Gastroesophageal sphincter (tissue), 3 donors: ENCODE measurements at regions not wholly inside any gene's neighbourhood (a gene's known extent, or its start where the extent isn't known, plus 50 kb on each side); places are given as distances from the start of the nearest gene placed in this dataset.

Experiments used
- EP300 ChIP-seq: sonication (generic); formaldehyde crosslinking; IDR thresholded peaks from one replicate; pipeline ENCODE4 v1.6.1; 2017; ENCODE audit warnings: antibody characterized with exemption, mild to moderate bottlenecking
- POLR2A ChIP-seq, 2 donors: fragments of 450-650 bp; IDR thresholded peaks; one replicate each; pipeline ENCODE4 v1.6.1; 2017; ENCODE audit warnings: antibody characterized with exemption in 2 of 2, mild to moderate bottlenecking in 2 of 2, moderate library complexity in 1 of 2
- POLR2AphosphoS5 ChIP-seq: sonication (generic); formaldehyde crosslinking; IDR thresholded peaks from one replicate; pipeline ENCODE4 v1.6.1; 2017; ENCODE audit warnings: antibody characterized with exemption
- TF ChIP-seq, protein P1 (sequence below), 4 experiments: fragments of 200-600 bp in 2 of 4; fragments of 450-650 bp in 2 of 4; sonication (generic) in 1 of 4; IDR thresholded peaks; one replicate each; pipeline ENCODE4 v1.5.1; 2017 to 2019; ENCODE audit warnings: antibody characterized with exemption in 4 of 4, mild to moderate bottlenecking in 2 of 4, moderate library complexity in 2 of 4

GRCh38 chr3:29026959-29027358 is 253.9 kb upstream of the RBMS3 start:
- TF ChIP-seq, protein P1, sequence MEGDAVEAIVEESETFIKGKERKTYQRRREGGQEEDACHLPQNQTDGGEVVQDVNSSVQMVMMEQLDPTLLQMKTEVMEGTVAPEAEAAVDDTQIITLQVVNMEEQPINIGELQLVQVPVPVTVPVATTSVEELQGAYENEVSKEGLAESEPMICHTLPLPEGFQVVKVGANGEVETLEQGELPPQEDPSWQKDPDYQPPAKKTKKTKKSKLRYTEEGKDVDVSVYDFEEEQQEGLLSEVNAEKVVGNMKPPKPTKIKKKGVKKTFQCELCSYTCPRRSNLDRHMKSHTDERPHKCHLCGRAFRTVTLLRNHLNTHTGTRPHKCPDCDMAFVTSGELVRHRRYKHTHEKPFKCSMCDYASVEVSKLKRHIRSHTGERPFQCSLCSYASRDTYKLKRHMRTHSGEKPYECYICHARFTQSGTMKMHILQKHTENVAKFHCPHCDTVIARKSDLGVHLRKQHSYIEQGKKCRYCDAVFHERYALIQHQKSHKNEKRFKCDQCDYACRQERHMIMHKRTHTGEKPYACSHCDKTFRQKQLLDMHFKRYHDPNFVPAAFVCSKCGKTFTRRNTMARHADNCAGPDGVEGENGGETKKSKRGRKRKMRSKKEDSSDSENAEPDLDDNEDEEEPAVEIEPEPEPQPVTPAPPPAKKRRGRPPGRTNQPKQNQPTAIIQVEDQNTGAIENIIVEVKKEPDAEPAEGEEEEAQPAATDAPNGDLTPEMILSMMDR (IDR thresholded peaks at IDR 0.05) = no peak
- no peak for TF ChIP-seq POLR2AphosphoS5
- no peak for TF ChIP-seq EP300
- TF ChIP-seq POLR2A (IDR thresholded peaks at IDR 0.05) = no peak
